A673 (cell line): ENCODE measurements at regions not wholly inside any gene's neighbourhood (a gene's known extent, or its start where the extent isn't known, plus 50 kb on each side); places are given as distances from the start of the nearest gene placed in this dataset.

Experiments used
- BruUV-seq: library from RNA; stranded (reverse); fragments of 400-500 nt; replicated peaks from 2 replicates; lab custom pipeline; 2021; lab: Mats Ljungman, UMichigan
- CTCF ChIA-PET: fragments of 300-600 bp; sonication (Branson Sonifier 250); formaldehyde crosslinking; loops from one replicate; lab custom pipeline; 2022; ENCODE audit warnings: antibody characterized with exemption; lab: Charles Lee
- POLR2A ChIA-PET: fragments of 300-600 bp; sonication (Branson Sonifier 250); formaldehyde crosslinking; loops from one replicate; lab custom pipeline; 2022; ENCODE audit warnings: antibody characterized with exemption; ENCODE audit not compliant: low non-redundant PET; lab: Charles Lee
- DNase-seq: peaks from one replicate; pipeline ENCODE4 v3.0.0-alpha.2; 2015; ENCODE audit warnings: low spot score
- H3K27ac ChIP-seq: fragments of 200-600 bp; sonication (generic); 2 replicates; pipeline ENCODE4 v1.5.1; 2016; ENCODE audit warnings: mixed run types, low read depth, mild to moderate bottlenecking, mixed read lengths, antibody characterized with exemption, low read length; ENCODE audit not compliant: poor library complexity, severe bottlenecking
- H3K27me3 ChIP-seq: fragments of 200-600 bp; sonication (generic); replicated peaks from 2 replicates; pipeline ENCODE4 v1.6.1; 2017; ENCODE audit warnings: mixed run types, low read depth, mild to moderate bottlenecking, mixed read lengths, antibody characterized with exemption, low read length; ENCODE audit not compliant: insufficient read depth, poor library complexity
- H3K36me3 ChIP-seq: fragments of 200-600 bp; sonication (generic); 2 replicates; pipeline ENCODE4 v1.6.1; 2016; ENCODE audit warnings: mixed run types, mild to moderate bottlenecking, mixed read lengths, antibody characterized with exemption, low read length; ENCODE audit not compliant: insufficient read depth, poor library complexity, severe bottlenecking
- H3K4me1 ChIP-seq: fragments of 200-600 bp; sonication (generic); 2 replicates; pipeline ENCODE4 v1.6.1; 2017; ENCODE audit warnings: mixed run types, mild to moderate bottlenecking, mixed read lengths, antibody characterized with exemption, low read length; ENCODE audit not compliant: insufficient read depth, poor library complexity, severe bottlenecking
- H3K4me3 ChIP-seq: fragments of 200-600 bp; sonication (generic); 2 replicates; pipeline ENCODE4 v1.5.1; 2016; ENCODE audit warnings: low read depth, mixed run types, mild to moderate bottlenecking, mixed read lengths, low read length; ENCODE audit not compliant: poor library complexity, severe bottlenecking
- H3K9me3 ChIP-seq: fragments of 200-600 bp; sonication (generic); 2 replicates; pipeline ENCODE4 v1.6.1; 2016; ENCODE audit warnings: mixed run types, low read depth, mild to moderate bottlenecking, mixed read lengths, antibody characterized with exemption, low read length; ENCODE audit not compliant: poor library complexity, severe bottlenecking
- EZH2 ChIP-seq: fragments of 200-600 bp; sonication (generic); IDR thresholded peaks from 2 replicates; pipeline ENCODE4 v1.6.1; 2017; ENCODE audit warnings: borderline replicate concordance, low read depth, mild to moderate bottlenecking, mixed read lengths, antibody characterized with exemption, low read length; ENCODE audit not compliant: poor library complexity, severe bottlenecking
- intact Hi-C: fragments of 100-400 bp; cut with micrococcal nuclease; formaldehyde crosslinking; loops from one replicate; pipeline ENCODE4 v1.10.0; 2022; ENCODE audit not compliant: unreplicated experiment
- TF ChIP-seq, protein P1 (sequence below): fragments of 300-800, 200-600 bp; sonication (generic); conservative IDR thresholded peaks from 2 replicates; pipeline ENCODE4 v1.5.1; 2017; ENCODE audit warnings: low read depth, mild to moderate bottlenecking, antibody characterized with exemption, low read length, moderate library complexity, mixed read lengths

DNA sequence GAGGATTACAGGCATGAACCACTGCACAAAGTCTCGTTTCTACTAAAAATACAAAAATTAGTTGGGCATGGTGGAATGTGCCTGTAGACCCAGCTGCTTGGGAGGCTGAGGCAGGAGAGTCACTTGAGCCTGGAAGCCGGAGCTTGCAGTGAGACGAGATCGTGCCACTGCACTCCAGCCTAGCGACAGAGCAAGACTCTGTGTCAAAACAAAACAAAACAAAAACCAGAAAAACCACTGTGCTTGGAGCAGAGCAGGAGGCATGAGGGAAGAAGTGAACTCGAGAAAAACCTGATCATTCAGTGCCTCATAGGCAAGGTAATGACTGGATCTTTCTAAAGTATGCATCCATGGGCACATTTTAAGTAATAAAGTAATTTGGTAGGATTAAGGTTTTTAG, 487.8 kb downstream of the KCNH5 start:
- BruUV-seq = no TSS peak
- no peak for DNase-seq
- Histone ChIP-seq H3K27ac (no peak overlapping the region), H3K4me1 (peaks cover 3% of the 10 kb centered on the region), H3K9me3 (peaks cover 8% of the 10 kb centered on the region), H3K36me3 (no peaks in the 10 kb centered on the region), H3K27me3 (no peaks in the 10 kb centered on the region), H3K4me3 (no peak overlapping the region)
- intact Hi-C loops = no loop called here
- TF ChIP-seq, protein P1, sequence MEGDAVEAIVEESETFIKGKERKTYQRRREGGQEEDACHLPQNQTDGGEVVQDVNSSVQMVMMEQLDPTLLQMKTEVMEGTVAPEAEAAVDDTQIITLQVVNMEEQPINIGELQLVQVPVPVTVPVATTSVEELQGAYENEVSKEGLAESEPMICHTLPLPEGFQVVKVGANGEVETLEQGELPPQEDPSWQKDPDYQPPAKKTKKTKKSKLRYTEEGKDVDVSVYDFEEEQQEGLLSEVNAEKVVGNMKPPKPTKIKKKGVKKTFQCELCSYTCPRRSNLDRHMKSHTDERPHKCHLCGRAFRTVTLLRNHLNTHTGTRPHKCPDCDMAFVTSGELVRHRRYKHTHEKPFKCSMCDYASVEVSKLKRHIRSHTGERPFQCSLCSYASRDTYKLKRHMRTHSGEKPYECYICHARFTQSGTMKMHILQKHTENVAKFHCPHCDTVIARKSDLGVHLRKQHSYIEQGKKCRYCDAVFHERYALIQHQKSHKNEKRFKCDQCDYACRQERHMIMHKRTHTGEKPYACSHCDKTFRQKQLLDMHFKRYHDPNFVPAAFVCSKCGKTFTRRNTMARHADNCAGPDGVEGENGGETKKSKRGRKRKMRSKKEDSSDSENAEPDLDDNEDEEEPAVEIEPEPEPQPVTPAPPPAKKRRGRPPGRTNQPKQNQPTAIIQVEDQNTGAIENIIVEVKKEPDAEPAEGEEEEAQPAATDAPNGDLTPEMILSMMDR = no peak
- TF ChIP-seq EZH2 = no peak
- CTCF ChIA-PET = no interaction called here
- POLR2A ChIA-PET = no interaction called here

DNA sequence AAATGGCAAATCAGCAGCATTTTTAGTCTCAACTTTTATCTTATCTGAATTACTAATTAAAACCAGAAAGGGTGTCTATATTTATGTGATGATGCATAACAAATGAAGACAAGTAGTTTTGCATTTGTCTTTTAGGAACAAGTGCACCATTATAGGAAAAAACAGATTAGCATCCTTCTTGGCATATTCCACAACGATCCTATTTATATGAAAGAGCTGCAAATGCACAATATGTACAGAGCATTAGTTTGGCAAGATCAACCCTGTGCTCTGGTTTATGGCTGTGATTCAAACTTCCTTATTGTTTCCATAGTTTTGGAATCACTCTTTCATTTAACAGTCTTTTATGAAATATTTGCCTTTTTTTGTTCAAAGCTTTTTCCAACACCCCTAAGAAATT, 486.8 kb downstream of the KCNH5 start:
- Histone ChIP-seq H3K36me3 (no peaks in the 10 kb centered on the region), H3K9me3 (no peaks in the 10 kb centered on the region), H3K27ac (no peak overlapping the region), H3K27me3 (no peaks in the 10 kb centered on the region), H3K4me3 (no peak overlapping the region), H3K4me1 (peaks cover 3% of the 10 kb centered on the region)
- CTCF ChIA-PET = no interaction called here
- POLR2A ChIA-PET = no interaction called here
- intact Hi-C loops = no loop called here
- DNase-seq = no peak
- no TSS peak for BruUV-seq
- no peak for TF ChIP-seq EZH2
- TF ChIP-seq, protein P1 = no peak

DNA sequence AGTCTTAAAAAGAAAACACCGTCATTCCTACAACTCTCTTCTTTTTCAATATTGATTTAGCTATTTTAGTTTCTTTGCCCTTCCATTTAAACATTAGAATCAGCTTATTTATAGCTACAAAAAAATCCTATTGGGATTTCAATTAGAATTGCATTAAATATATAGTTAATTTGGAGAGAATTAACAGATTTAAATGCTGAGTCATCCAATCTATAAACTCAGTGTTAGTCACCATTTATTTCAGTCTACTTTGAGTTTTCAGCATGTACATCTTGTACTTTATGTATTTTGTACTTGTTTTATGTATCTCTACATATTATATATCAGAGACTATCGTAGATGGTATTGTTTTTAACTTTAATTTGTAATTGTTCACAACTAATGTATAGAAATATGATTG, 460.0 kb downstream of the KCNH5 start:
- intact Hi-C loops = no loop called here
- Histone ChIP-seq H3K27ac (no peak overlapping the region), H3K4me3 (no peak overlapping the region), H3K36me3 (no peaks in the 10 kb centered on the region), H3K27me3 (no peaks in the 10 kb centered on the region), H3K9me3 (peaks cover 16% of the 10 kb centered on the region), H3K4me1 (peaks cover 20% of the 10 kb centered on the region)
- ChIA-PET POLR2A (no interaction called here), CTCF (no interaction called here)
- no peak for DNase-seq
- no TSS peak for BruUV-seq
- no peak for TF ChIP-seq EZH2
- TF ChIP-seq, protein P1 = no peak
